ENCODE measurements at regions not wholly inside any gene's neighbourhood (a gene's known extent, or its start where the extent isn't known, plus 50 kb on each side); places are given as distances from the start of the nearest gene placed in this dataset. TPM values are rescaled to one million over a fixed set of nuclear protein-coding genes. Genes with fewer than 3 reads are reported as not detected.

GRCh38 chr6:37556881-37557644 is 57.4 kb upstream of the CCDC167 start:
- DNase-seq (ENCODE audit: low read depth): no peak

DNA sequence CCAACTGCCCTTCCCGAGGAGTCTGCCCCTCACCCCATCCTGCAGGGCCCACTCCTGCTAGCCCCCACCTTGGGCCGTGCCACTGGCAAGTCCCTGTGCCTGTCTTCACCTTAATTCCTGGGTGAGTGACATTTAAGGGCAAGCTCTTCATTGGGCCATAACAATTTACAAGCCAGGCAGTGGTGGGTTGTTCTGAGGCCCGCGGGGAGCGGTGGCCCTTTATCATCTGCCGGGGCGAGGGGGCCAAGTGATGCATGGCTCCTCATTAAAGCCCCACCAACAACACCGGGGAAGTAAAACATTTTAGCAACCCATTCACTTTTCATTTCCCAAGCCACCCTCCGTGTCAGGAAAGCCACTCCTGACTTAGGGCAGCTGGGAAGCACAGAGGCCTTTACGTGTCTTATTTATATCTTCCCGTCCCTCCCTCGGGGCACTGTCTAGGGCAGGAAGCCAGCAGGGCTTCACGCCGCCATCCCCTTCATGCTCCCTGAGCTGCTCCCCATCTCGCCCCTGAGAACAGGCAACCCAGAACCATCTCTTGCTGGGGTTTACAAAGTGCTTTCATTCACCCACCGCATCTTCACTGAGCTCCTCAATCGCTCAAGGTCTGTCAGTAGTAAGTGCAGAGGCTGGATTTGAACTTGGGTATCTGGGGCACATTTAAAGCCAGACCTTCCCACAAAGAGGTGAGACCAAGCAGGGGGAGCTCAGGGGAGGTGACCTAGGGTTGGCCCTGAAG is 55.5 kb upstream of the CCDC167 start:
- no peak for DNase-seq (ENCODE audit: low read depth)

DNA sequence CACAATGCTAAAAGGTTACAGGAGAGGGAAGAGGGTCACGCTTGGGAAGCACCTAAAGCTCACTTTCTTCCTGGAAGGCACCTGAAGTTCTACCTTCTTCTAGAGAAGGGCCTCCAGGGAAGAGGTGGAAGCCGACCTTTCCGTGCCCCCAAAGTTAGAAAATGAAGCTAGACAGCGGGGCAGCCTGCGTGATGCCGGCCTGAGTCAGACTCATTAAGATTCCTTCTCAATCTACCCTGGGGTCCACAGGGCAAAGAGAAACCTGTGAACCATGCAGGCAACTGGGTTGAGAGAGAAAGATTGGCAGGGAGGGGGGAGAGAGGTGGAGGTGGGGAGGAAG is 54.8 kb upstream of the CCDC167 start:
- DNase-seq (ENCODE audit: low read depth): no peak

DNA sequence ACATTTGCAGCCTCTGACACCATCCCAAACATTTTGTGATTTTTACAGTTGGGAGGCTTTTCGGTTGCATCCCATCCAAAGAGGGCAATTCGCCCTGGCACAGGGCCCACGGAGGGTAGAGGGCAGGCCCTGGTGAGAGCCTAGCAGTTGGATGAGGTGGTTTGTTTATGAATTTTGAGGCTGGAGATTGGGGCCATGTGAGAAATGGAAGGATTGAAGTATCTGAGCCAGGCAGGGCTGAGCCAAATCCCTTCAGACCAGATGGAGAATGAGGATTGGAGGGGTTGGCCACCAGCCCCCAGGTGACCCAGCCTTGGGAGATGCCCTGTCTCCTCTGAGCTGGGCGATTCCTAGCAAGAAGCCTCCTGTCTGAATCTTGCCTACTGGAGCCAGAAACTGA is 52.6 kb upstream of the CCDC167 start:
- DNase-seq (ENCODE audit: low read depth): no peak

DNA sequence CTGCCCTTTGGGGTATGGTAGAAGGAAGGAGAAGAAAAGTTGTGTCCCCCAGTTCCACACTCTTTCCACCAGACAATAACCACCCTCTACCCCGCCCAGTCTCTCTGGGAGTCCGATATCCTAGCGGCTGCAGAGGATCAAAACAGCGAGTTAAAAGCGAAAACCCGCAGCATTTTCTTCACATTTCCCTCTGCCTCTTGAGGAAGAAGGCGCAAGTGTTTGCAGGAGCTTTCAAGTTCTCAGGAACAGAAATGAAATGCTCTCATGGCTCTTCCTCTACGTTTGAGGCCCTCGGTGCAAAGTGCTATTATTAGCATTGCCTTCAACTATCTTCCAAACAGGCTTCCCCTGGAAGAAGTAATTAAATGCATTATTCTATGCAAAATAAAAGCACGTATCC is 52.2 kb upstream of the CCDC167 start:
- no peak for DNase-seq (ENCODE audit: low read depth)

GRCh38 chr6:37551446-37551845 is 51.8 kb upstream of the CCDC167 start:
- no peak for DNase-seq (ENCODE audit: low read depth)

- no peak for DNase-seq (ENCODE audit: low read depth)
Measured at GRCh38 chr6:37551002-37551401, 51.3 kb upstream of the CCDC167 start.

- no peak for DNase-seq (ENCODE audit: low read depth)
Measured at GRCh38 chr6:37550191-37550831, 50.6 kb upstream of the CCDC167 start.

DNA sequence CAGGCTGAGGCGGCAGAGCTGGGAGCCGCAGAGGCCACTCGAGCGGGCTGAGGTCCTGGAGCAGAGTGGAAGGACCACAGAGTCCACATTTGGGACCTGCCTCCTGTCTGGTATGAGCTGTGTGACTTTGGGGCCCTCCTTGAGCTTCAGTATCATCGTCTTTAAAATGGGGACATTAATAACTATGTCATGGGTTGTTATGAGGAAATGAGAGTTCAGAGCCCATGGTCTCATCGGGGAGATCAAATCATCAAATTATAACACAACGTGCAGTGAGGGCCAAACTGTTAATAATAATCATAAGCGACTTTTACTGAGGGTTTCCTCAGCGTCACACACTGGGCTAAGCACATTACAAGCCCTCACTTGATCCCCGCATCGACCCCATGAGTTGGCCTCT is 49.9 kb upstream of the CCDC167 start:
- DNase-seq (ENCODE audit: low read depth): no peak

Small RNAs in the stretch of these regions (microRNA-seq; reads per million reads assigned to microRNA genes)
- gene MIR4462: not detected

All from myocyte (in vitro differentiated cells).